ENCODE measurements at regions not wholly inside any gene's neighbourhood (a gene's known extent, or its start where the extent isn't known, plus 50 kb on each side); places are given as distances from the start of the nearest gene placed in this dataset.
"Not testable (repeated sequence)": the region's sequence is repeated elsewhere in the genome, so short reads cannot be mapped to it uniquely, and the experiment has no call there.

DNA sequence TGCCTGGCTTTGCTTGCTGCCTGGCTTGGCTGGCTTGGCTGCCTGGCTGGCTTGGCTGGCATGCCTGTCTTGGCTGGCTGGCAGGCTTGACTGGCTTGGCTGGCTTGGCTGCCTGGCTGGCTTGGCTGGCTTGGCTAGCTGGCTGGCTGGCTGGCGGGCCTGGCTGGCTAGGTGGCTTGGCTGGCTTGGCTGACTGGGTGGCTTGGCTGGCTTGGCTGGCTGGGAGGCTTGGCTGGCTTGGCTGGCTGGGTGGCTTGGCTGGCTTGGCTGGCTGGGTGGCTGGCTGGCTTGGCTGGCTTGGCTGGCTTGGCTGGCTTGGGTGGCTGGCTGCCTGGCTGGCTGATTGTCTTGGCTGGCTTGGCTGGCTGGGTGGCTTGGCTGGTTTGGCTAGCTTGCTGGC, 2826.4 kb downstream of the RPIA start:
- not testable (repeated sequence) for H3K79me2 ChIP-seq (ENCODE audit: control insufficient read depth, insufficient read depth, low read length); H3K56ac ChIP-seq (ENCODE audit: low read length); H2AK5ac ChIP-seq (ENCODE audit: low read length); H3K23ac ChIP-seq (ENCODE audit: low read length); H2BK5ac ChIP-seq (ENCODE audit: low read length); H3K27ac ChIP-seq (ENCODE audit: low read depth, low read length); H3K4me1 ChIP-seq (ENCODE audit: control insufficient read depth, low read depth, low read length); H3K4me2 ChIP-seq (ENCODE audit: low read length); H3K4ac ChIP-seq (ENCODE audit: low read depth, low read length); H3K4me3 ChIP-seq (ENCODE audit: low read length); H3K18ac ChIP-seq (ENCODE audit: low read length); H3K9ac ChIP-seq (ENCODE audit: low read length); H3K27me3 ChIP-seq (ENCODE audit: insufficient read depth, low read length, poor library complexity); H3K79me1 ChIP-seq (ENCODE audit: low read length); DNase-seq; H4K5ac ChIP-seq (ENCODE audit: low read length); H2BK15ac ChIP-seq (replicated peaks; ENCODE audit: low read depth); H2BK120ac ChIP-seq (ENCODE audit: low read depth, low read length); H3K36me3 ChIP-seq (ENCODE audit: control insufficient read depth, insufficient read depth, low read length); H4K8ac ChIP-seq (ENCODE audit: low read depth, low read length)
- WGBS (ENCODE audit: extremely low coverage, insufficient coverage, low lambda C conversion rate) = no CpG with 5 or more reads among the region's 1 CpG

DNA sequence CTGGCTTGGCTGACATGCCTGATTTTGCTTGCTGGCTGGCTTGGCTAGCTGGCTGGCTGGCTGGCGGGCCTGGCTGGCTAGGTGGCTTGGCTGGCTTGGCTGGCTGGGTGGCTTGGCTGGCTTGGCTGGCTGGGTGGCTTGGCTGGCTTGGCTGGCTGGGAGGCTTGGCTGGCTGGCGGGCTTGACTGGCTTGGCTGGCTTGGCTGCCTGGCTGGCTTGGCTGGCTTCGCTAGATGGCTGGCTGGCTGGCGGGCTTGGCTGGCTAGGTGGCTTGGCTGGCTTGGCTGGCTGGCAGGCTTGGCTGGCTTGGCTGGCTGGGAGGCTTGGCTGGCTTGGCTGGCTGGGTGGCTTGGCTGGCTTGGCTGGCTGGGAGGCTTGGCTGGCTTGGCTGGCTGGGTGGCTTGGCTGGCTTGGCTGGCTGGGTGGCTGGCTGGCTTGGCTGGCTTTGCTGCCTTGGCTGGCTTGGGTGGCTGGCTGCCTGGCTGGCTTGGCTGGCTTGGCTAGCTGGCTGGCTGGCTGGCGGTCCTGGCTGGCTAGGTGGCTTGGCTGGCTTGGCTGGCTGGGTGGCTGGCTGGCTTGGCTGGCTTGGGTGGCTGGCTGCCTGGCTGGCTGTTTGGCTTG, 2827.0 kb downstream of the RPIA start:
- H3K18ac ChIP-seq (ENCODE audit: low read length); H4K8ac ChIP-seq (ENCODE audit: low read depth, low read length); H3K4me2 ChIP-seq (ENCODE audit: low read length); H2BK120ac ChIP-seq (ENCODE audit: low read depth, low read length); H3K56ac ChIP-seq (ENCODE audit: low read length); H3K4ac ChIP-seq (ENCODE audit: low read depth, low read length); H3K27ac ChIP-seq (ENCODE audit: low read depth, low read length); H4K5ac ChIP-seq (ENCODE audit: low read length); H3K79me1 ChIP-seq (ENCODE audit: low read length); H2BK5ac ChIP-seq (ENCODE audit: low read length); H3K4me1 ChIP-seq (ENCODE audit: control insufficient read depth, low read depth, low read length); H2AK5ac ChIP-seq (ENCODE audit: low read length); H2BK15ac ChIP-seq (replicated peaks; ENCODE audit: low read depth); H3K27me3 ChIP-seq (ENCODE audit: insufficient read depth, low read length, poor library complexity); H3K4me3 ChIP-seq (ENCODE audit: low read length); H3K79me2 ChIP-seq (ENCODE audit: control insufficient read depth, insufficient read depth, low read length); H3K36me3 ChIP-seq (ENCODE audit: control insufficient read depth, insufficient read depth, low read length); H3K9ac ChIP-seq (ENCODE audit: low read length); DNase-seq; H3K23ac ChIP-seq (ENCODE audit: low read length): not testable (repeated sequence)
- no CpG with 5 or more reads among the region's 5 CpGs for WGBS (ENCODE audit: extremely low coverage, insufficient coverage, low lambda C conversion rate)

DNA sequence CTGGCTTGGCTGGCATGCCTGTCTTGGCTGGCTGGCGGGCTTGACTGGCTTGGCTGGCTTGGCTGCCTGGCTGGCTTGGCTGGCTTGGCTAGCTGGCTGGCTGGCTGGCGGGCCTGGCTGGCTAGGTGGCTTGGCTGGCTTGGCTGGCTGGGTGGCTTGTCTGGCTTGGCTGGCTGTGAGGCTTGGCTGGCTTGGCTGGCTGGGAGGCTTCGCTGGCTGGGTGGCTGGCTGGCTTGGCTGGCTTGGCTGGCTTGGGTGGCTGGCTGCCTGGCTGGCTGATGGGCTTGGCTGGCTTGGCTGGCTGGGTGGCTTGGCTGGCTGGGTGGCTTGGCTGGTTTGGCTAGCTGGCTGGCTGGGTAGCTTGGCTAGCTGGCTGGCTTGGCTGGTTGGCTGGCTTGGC, 2827.9 kb downstream of the RPIA start:
- not testable (repeated sequence) for H3K4ac ChIP-seq (ENCODE audit: low read depth, low read length); H3K79me1 ChIP-seq (ENCODE audit: low read length); H4K5ac ChIP-seq (ENCODE audit: low read length); H3K4me3 ChIP-seq (ENCODE audit: low read length); H3K79me2 ChIP-seq (ENCODE audit: control insufficient read depth, insufficient read depth, low read length); H3K4me1 ChIP-seq (ENCODE audit: control insufficient read depth, low read depth, low read length); H3K4me2 ChIP-seq (ENCODE audit: low read length); H4K8ac ChIP-seq (ENCODE audit: low read depth, low read length); H3K18ac ChIP-seq (ENCODE audit: low read length); H2BK5ac ChIP-seq (ENCODE audit: low read length); H3K9ac ChIP-seq (ENCODE audit: low read length); H2AK5ac ChIP-seq (ENCODE audit: low read length); H3K56ac ChIP-seq (ENCODE audit: low read length); H2BK15ac ChIP-seq (replicated peaks; ENCODE audit: low read depth); H2BK120ac ChIP-seq (ENCODE audit: low read depth, low read length); H3K27ac ChIP-seq (ENCODE audit: low read depth, low read length); H3K27me3 ChIP-seq (ENCODE audit: insufficient read depth, low read length, poor library complexity); DNase-seq; H3K36me3 ChIP-seq (ENCODE audit: control insufficient read depth, insufficient read depth, low read length); H3K23ac ChIP-seq (ENCODE audit: low read length)
- no CpG with 5 or more reads among the region's 3 CpGs for WGBS (ENCODE audit: extremely low coverage, insufficient coverage, low lambda C conversion rate)

DNA sequence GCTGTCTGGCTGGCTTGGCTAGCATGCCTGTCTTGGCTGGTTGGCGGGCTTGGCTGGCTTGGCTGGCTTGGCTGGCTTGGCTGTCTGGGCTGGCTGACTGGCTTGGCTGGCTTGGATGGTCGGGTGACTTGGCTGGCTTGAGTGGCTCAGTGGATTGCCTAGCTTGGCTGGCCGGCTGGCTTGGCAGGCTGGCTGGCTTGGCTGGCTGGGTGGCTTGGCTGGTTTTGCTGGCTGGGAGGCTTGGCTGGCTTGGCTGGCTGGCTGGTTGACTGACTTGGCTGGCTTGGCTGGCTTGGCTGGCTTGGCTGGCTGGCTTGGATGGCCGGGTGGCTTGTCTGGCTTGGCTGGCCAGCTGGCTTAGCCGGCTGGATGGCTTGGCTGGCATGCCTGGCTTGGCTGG, 2828.4 kb downstream of the RPIA start:
- not testable (repeated sequence) for H2BK120ac ChIP-seq (ENCODE audit: low read depth, low read length); H2BK15ac ChIP-seq (replicated peaks; ENCODE audit: low read depth); H2AK5ac ChIP-seq (ENCODE audit: low read length); H4K5ac ChIP-seq (ENCODE audit: low read length); DNase-seq; H3K18ac ChIP-seq (ENCODE audit: low read length); H3K27me3 ChIP-seq (ENCODE audit: insufficient read depth, low read length, poor library complexity); H3K36me3 ChIP-seq (ENCODE audit: control insufficient read depth, insufficient read depth, low read length); H3K23ac ChIP-seq (ENCODE audit: low read length); H3K9ac ChIP-seq (ENCODE audit: low read length); H3K4me3 ChIP-seq (ENCODE audit: low read length); H3K79me2 ChIP-seq (ENCODE audit: control insufficient read depth, insufficient read depth, low read length); H3K56ac ChIP-seq (ENCODE audit: low read length); H3K79me1 ChIP-seq (ENCODE audit: low read length); H3K4ac ChIP-seq (ENCODE audit: low read depth, low read length); H3K4me1 ChIP-seq (ENCODE audit: control insufficient read depth, low read depth, low read length); H3K27ac ChIP-seq (ENCODE audit: low read depth, low read length); H4K8ac ChIP-seq (ENCODE audit: low read depth, low read length); H2BK5ac ChIP-seq (ENCODE audit: low read length); H3K4me2 ChIP-seq (ENCODE audit: low read length)
- WGBS (ENCODE audit: extremely low coverage, insufficient coverage, low lambda C conversion rate) = no CpG with 5 or more reads among the region's 5 CpGs

DNA sequence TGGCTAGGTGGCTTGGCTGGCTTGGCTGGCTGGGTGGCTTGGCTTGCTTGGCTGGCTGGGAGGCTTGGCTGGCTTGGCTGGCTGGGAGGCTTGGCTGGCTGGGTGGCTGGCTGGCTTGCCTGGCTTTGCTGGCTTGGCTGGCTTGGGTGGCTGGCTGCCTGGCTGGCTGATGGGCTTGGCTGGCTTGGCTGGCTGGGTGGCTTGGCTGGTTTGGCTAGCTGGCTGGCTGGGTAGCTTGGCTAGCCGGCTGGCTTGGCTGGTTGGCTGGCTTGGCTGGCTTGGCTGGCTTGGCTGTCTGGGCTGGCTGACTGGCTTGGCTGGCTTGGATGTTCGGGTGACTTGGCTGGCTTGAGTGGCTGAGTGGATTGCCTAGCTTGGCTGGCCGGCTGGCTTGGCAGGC, 2829.1 kb downstream of the RPIA start:
- H4K8ac ChIP-seq (ENCODE audit: low read depth, low read length); H2AK5ac ChIP-seq (ENCODE audit: low read length); H3K36me3 ChIP-seq (ENCODE audit: control insufficient read depth, insufficient read depth, low read length); H3K23ac ChIP-seq (ENCODE audit: low read length); H3K4me2 ChIP-seq (ENCODE audit: low read length); H2BK120ac ChIP-seq (ENCODE audit: low read depth, low read length); H3K79me1 ChIP-seq (ENCODE audit: low read length); H3K9ac ChIP-seq (ENCODE audit: low read length); H3K27ac ChIP-seq (ENCODE audit: low read depth, low read length); H2BK5ac ChIP-seq (ENCODE audit: low read length); H3K4ac ChIP-seq (ENCODE audit: low read depth, low read length); DNase-seq; H3K4me1 ChIP-seq (ENCODE audit: control insufficient read depth, low read depth, low read length); H3K79me2 ChIP-seq (ENCODE audit: control insufficient read depth, insufficient read depth, low read length); H3K18ac ChIP-seq (ENCODE audit: low read length); H2BK15ac ChIP-seq (replicated peaks; ENCODE audit: low read depth); H4K5ac ChIP-seq (ENCODE audit: low read length); H3K27me3 ChIP-seq (ENCODE audit: insufficient read depth, low read length, poor library complexity); H3K56ac ChIP-seq (ENCODE audit: low read length); H3K4me3 ChIP-seq (ENCODE audit: low read length): not testable (repeated sequence)
- no CpG with 5 or more reads among the region's 3 CpGs for WGBS (ENCODE audit: extremely low coverage, insufficient coverage, low lambda C conversion rate)

DNA sequence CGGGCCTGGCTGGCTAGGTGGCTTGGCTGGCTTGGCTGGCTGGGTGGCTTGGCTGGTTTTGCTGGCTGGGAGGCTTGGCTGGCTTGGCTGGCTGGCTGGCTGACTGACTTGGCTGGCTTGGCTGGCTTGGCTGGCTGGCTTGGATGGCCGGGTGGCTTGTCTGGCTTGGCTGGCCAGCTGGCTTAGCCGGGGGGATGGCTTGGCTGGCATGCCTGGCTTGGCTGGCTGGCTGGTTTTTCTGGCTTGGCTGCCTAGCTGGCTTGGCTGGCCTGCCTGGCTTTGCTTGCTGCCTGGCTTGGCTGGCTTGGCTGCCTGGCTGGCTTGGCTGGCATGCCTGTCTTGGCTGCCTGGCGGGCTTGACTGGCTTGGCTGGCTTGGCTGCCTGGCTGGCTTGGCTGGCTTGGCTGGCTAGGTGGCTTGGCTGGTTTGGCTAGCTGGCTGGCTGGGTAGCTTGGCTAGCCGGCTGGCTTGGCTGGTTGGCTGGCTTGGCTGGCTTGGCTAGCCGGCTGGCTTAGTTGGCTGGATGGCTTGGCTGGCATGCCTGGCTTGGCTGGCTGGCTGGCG, 2829.6 kb downstream of the RPIA start:
- H4K5ac ChIP-seq (ENCODE audit: low read length); H3K18ac ChIP-seq (ENCODE audit: low read length); H2BK15ac ChIP-seq (replicated peaks; ENCODE audit: low read depth); H2BK5ac ChIP-seq (ENCODE audit: low read length); H3K79me1 ChIP-seq (ENCODE audit: low read length); H3K23ac ChIP-seq (ENCODE audit: low read length); H3K4me2 ChIP-seq (ENCODE audit: low read length); H3K9ac ChIP-seq (ENCODE audit: low read length); H3K56ac ChIP-seq (ENCODE audit: low read length); H3K79me2 ChIP-seq (ENCODE audit: control insufficient read depth, insufficient read depth, low read length); H4K8ac ChIP-seq (ENCODE audit: low read depth, low read length); H3K36me3 ChIP-seq (ENCODE audit: control insufficient read depth, insufficient read depth, low read length); H2BK120ac ChIP-seq (ENCODE audit: low read depth, low read length); H3K27me3 ChIP-seq (ENCODE audit: insufficient read depth, low read length, poor library complexity); H3K4me1 ChIP-seq (ENCODE audit: control insufficient read depth, low read depth, low read length); H2AK5ac ChIP-seq (ENCODE audit: low read length); H3K4me3 ChIP-seq (ENCODE audit: low read length); H3K4ac ChIP-seq (ENCODE audit: low read depth, low read length); H3K27ac ChIP-seq (ENCODE audit: low read depth, low read length); DNase-seq: not testable (repeated sequence)
- WGBS (ENCODE audit: extremely low coverage, insufficient coverage, low lambda C conversion rate) = no CpG with 5 or more reads among the region's 7 CpGs
